ENCODE measurements at regions not wholly inside any gene's neighbourhood (a gene's known extent, or its start where the extent isn't known, plus 50 kb on each side); places are given as distances from the start of the nearest gene placed in this dataset.
"Not testable (repeated sequence)": the region's sequence is repeated elsewhere in the genome, so short reads cannot be mapped to it uniquely, and the experiment has no call there.

DNA sequence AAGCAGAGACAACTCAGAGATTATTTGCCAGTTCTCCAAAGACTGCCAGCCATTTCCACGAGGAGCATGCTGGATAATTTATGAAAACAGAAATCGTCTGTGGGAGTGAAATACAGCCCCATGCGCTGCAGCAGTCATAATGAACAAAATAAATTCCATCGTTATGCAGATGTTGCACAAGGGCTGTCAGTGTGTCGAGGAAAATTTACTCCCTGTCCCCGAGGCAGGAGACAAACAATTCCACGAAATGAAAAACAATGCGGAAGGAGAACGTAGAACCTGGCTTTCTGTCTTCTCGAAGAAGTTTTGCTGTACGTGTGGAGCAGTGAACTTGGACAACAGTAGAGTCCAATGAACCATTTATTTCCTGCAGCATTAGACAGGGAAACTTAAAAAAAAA is 399.4 kb downstream of the CD83 start:
- no peaks in the 10 kb centered on the region for H3K4me1 Mint-ChIP-seq
- no peaks in the 10 kb centered on the region for H3K9me3 Mint-ChIP-seq
- no peak overlapping the region for H3K4me3 Mint-ChIP-seq
- H3K27me3 Mint-ChIP-seq, result no peaks in the 10 kb centered on the region
- DNase-seq, result no peak
- no peak for ATAC-seq
- H3K27ac Mint-ChIP-seq, result no peak overlapping the region

GRCh38 chr6:14517516-14518105 is 400.0 kb downstream of the CD83 start:
- ATAC-seq (no peak), DNase-seq (no peak)
- no peaks in the 10 kb centered on the region for H3K27me3 Mint-ChIP-seq
- H3K9me3 Mint-ChIP-seq, result no peaks in the 10 kb centered on the region
- no peak overlapping the region for H3K4me3 Mint-ChIP-seq
- H3K4me1 Mint-ChIP-seq, result no peaks in the 10 kb centered on the region
- H3K27ac Mint-ChIP-seq, result no peak overlapping the region

DNA sequence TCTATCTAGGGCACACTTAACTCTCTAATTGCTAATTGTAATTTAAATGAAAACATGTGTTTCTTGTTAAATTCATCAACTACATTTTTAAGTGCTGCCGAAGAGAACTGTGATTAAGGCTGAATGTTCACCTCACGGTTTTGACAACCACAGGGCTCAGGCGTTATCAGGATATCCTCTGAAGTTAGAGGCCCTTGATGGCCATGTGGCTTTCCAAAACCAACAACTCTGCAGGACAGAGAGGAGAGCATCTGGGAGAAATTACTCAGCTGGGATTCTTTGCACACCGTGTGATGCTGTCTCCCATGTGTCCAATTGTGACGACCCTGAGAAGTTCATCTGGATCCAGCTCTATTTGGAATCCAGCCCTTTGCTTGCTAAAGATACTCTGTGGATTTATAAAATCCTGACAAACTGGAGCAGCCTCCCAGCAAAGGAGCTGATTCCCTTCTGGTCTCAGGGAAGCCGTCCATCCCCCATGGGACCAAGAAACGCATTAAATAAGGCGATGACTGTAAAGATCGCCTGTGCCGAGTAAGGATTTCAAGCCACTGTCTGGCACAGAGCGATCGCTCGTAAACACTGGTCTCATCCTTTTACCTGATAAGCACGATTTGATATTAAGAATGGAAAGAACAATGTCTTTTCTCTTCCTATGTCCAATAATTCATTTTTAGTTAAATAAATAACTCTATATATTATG is 401.1 kb downstream of the CD83 start:
- ATAC-seq (no peak), DNase-seq (no peak)
- no peaks in the 10 kb centered on the region for H3K27me3 Mint-ChIP-seq
- H3K4me1 Mint-ChIP-seq, result no peaks in the 10 kb centered on the region
- H3K4me3 Mint-ChIP-seq, result no peak overlapping the region
- H3K27ac Mint-ChIP-seq, result no peak overlapping the region
- H3K9me3 Mint-ChIP-seq, result no peaks in the 10 kb centered on the region

DNA sequence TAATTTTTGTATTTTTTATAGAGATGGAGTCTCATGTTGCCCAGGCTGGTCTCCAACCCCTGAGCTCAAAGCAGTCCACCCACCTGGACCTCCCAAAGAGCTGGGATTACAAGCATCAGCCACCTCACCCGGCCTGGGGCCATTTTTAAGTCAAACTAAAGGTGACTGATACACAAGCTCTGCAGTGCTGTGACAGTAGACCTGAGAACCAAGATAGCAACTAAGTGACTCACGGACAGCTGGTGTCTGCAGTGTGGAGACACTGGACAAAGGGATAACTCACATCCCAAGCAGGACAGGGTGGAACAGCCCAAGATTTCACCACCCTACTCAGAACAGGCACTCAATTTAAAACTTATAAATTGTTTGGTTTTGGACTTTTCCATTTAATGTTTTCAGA is 402.5 kb downstream of the CD83 start:
- ATAC-seq (no peak), DNase-seq (no peak)
- H3K4me1 Mint-ChIP-seq, result no peaks in the 10 kb centered on the region
- no peak overlapping the region for H3K27ac Mint-ChIP-seq
- no peaks in the 10 kb centered on the region for H3K9me3 Mint-ChIP-seq
- H3K27me3 Mint-ChIP-seq, result no peaks in the 10 kb centered on the region
- no peak overlapping the region for H3K4me3 Mint-ChIP-seq

DNA sequence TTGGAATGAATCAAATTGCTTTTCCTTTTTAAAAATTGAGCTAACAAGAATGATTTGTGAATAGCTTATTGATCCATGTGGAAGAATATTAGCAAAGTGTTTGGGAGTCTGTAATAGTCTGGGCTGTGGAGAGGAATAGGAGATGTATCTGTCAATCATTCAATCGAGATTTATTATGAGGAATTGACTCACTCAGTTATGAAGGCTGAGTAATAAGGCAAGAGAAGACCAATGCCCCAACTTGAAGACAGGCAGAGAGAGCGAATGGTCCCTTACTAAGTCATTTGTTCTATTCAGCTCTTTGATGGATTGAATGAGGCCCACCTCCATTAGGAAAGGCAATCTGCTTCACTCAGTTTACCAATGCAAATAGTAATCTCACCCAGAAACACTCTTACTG is 403.0 kb downstream of the CD83 start:
- no peak for DNase-seq
- no peak overlapping the region for H3K4me3 Mint-ChIP-seq
- H3K27me3 Mint-ChIP-seq, result no peaks in the 10 kb centered on the region
- no peaks in the 10 kb centered on the region for H3K9me3 Mint-ChIP-seq
- H3K27ac Mint-ChIP-seq, result no peak overlapping the region
- no peak for ATAC-seq
- no peaks in the 10 kb centered on the region for H3K4me1 Mint-ChIP-seq

- H3K27me3 Mint-ChIP-seq, result no peaks in the 10 kb centered on the region
- H3K4me3 Mint-ChIP-seq, result no peak overlapping the region
- DNase-seq (no peak), ATAC-seq (no peak)
- H3K27ac Mint-ChIP-seq, result no peak overlapping the region
- H3K4me1 Mint-ChIP-seq, result peaks cover under 1% of the 10 kb centered on the region
- H3K9me3 Mint-ChIP-seq, result peaks cover 2 to 4% of the 10 kb centered on the region in 2 donors
These were observed 403.6 kb downstream of the CD83 start for GRCh38 chr6:14521141-14521540.

GRCh38 chr6:14521861-14522260 is 404.3 kb downstream of the CD83 start:
- not testable (repeated sequence) for DNase-seq, H3K27ac Mint-ChIP-seq, H3K4me3 Mint-ChIP-seq, H3K4me1 Mint-ChIP-seq, ATAC-seq, H3K27me3 Mint-ChIP-seq
- peaks cover 9 to 11% of the 10 kb centered on the region in 2 donors for H3K9me3 Mint-ChIP-seq

GRCh38 chr6:14524319-14524718 is 406.7 kb downstream of the CD83 start:
- H3K4me3 Mint-ChIP-seq, result no peak overlapping the region
- ATAC-seq (no peak), DNase-seq (no peak)
- no peaks in the 10 kb centered on the region for H3K27me3 Mint-ChIP-seq
- H3K27ac Mint-ChIP-seq, result no peak overlapping the region
- peaks cover 13% of the 10 kb centered on the region for H3K4me1 Mint-ChIP-seq
- peaks cover 23 to 24% of the 10 kb centered on the region in 2 donors for H3K9me3 Mint-ChIP-seq

GRCh38 chr6:14530385-14530784 is 412.8 kb downstream of the CD83 start:
- ATAC-seq (no peak), DNase-seq (no peak)
- H3K9me3 Mint-ChIP-seq, result peaks cover 23 to 24% of the 10 kb centered on the region in 2 donors
- H3K27ac Mint-ChIP-seq, result peak overlapping the region in 1 of 2 donors; percentile 29
- H3K4me3 Mint-ChIP-seq, result no peak overlapping the region
- H3K27me3 Mint-ChIP-seq, result no peaks in the 10 kb centered on the region
- H3K4me1 Mint-ChIP-seq, result peaks cover 13% of the 10 kb centered on the region

DNA sequence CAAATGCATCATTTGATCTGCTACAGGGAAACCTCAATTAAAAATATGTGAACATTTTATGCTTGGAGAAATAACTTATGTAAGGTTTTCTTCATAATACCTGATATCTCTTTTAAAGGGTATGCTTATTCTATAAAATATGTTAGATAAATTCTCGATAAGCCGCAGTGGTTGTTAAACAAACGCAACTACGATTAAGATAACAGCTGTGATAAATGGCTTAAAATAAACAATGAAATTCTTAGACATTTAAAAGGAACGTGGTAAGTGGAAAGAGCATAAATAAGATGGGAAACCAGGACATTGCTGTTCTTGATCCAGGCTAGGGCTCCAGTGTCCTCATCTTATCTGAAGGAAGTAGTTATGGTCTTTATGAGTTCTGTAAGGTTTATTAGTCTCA is 415.9 kb downstream of the CD83 start:
- no peak for DNase-seq
- Mint-ChIP-seq H3K4me3 (no peak overlapping the region), H3K27ac (no peak overlapping the region), H3K9me3 (peaks cover 11 to 12% of the 10 kb centered on the region in 2 donors), H3K4me1 (no peaks in the 10 kb centered on the region), H3K27me3 (no peaks in the 10 kb centered on the region)
- no peak for ATAC-seq

- Mint-ChIP-seq H3K27me3 (no peaks in the 10 kb centered on the region), H3K4me3 (no peak overlapping the region), H3K4me1 (peaks cover 15% of the 10 kb centered on the region), H3K27ac (no peak overlapping the region), H3K9me3 (peaks cover 11 to 12% of the 10 kb centered on the region in 2 donors)
- ATAC-seq (no peak), DNase-seq (no peak)
These were observed 419.5 kb downstream of the CD83 start for GRCh38 chr6:14537030-14537429.

DNA sequence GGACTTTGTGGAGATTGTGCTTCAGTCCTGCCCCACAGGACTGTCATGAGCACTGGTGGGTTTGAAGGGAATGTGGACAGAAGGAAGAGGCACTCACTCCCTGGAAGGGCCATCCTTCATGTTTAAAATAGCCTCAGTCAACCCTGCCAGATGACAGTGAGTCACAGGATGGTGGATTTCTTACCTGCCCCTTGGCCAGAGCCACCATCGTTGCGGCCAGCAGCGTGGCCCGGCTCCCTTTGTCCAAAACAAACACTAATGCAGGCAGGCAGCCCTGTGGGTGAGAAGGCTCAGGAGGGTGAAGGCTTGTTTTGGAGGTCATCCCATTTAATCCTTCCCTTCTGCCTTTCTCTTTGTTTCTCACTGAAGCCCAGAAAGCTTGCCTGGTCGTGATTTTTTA is 422.7 kb downstream of the CD83 start:
- H3K27me3 Mint-ChIP-seq, result peaks cover 9% of the 10 kb centered on the region
- DNase-seq (no peak), ATAC-seq (no peak)
- no peak overlapping the region for H3K4me3 Mint-ChIP-seq
- peak overlapping the region in 1 of 2 donors; percentile 35 for H3K27ac Mint-ChIP-seq
- peaks cover 11 to 12% of the 10 kb centered on the region in 2 donors for H3K9me3 Mint-ChIP-seq
- peaks cover 29% of the 10 kb centered on the region for H3K4me1 Mint-ChIP-seq

- DNase-seq, result no peak
- Mint-ChIP-seq H3K9me3 (peaks cover 8 to 11% of the 10 kb centered on the region in 2 donors), H3K27me3 (peaks cover 9% of the 10 kb centered on the region), H3K27ac (peak overlapping the region in 1 of 2 donors; percentile 35), H3K4me1 (peaks cover 29% of the 10 kb centered on the region), H3K4me3 (no peak overlapping the region)
- no peak for ATAC-seq
These were observed 423.4 kb downstream of the CD83 start for GRCh38 chr6:14540810-14541540.

DNA sequence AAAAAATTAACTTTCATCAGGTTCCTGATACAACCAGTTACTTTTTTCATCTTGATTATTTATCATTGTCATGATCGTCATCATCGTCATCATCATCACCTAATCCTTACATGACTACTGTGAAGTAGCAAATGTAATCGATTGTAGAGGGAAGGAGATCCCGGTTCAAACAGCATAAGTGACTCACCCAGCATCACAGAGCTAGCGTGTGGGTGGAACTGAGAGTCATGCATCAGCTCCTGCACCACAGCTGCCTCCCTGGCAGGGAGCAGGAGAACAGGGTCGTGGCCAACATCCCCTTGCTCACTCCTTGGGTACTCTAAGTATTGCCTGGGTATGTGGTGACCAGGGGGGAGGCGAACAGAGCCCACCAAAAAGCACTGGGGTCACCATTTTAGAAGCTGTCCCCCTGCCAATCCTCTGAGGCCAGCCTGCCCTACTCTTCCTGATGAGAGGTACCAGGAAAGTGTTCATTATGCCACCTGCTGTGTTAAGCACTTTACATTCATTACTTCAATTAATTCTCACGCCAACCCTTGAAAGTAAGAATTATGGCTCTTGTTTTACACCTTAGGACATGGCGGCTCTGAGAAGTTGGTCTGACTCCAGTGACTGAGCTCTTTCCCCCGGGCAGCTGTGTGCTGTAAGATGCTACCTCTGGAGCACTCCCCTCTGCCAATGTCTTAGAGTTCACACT is 425.2 kb downstream of the CD83 start:
- Mint-ChIP-seq H3K27me3 (peaks cover 9% of the 10 kb centered on the region), H3K27ac (no peak overlapping the region), H3K9me3 (peaks cover 0 to 3% of the 10 kb centered on the region in 2 donors), H3K4me3 (no peak overlapping the region), H3K4me1 (peaks cover 29% of the 10 kb centered on the region)
- DNase-seq (peak; percentile 66 to 80), ATAC-seq (peak; percentile 100)

DNA sequence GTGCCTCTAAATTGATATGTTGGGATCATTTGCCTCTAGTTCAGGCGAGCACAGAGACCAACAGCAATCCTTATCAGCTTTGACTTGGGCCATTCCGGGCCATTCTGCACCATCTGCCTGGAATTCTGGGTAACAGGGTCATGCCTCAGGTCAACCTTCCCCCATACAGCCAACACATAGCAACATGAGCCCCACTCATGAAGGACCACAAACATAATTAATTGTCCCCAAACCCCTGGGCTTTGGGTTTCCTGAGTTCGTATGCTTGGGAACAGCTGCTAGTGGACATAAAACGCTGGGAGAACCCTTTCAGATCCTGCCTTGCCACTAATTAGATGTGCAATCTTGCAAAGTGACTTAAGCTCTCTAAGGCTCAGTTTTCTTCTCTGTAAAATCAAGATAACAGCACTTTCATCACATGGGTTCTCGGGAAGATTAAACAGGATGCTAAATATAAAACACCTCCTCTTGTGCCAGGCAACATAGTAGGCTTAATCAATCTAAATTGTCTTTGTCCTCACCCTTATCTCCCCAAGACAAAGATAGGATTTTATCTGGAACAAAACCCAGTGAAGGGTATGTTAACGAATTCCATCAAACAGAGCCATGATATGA is 426.5 kb downstream of the CD83 start:
- ATAC-seq, result no peak
- no peak for DNase-seq
- Mint-ChIP-seq H3K4me3 (no peak overlapping the region), H3K4me1 (peaks cover 29% of the 10 kb centered on the region), H3K27ac (no peak overlapping the region), H3K27me3 (peaks cover 15% of the 10 kb centered on the region), H3K9me3 (no peaks in the 10 kb centered on the region)

Measured in stimulated activated naive CD8-positive, alpha-beta T cell treated with anti-CD3 and anti-CD28 coated beads, Interleukin-15, amount 100 ng/mL, for 72 hours (primary cell).